Liver (tissue), 8 donors: ENCODE measurements at regions not wholly inside any gene's neighbourhood (a gene's known extent, or its start where the extent isn't known, plus 50 kb on each side); places are given as distances from the start of the nearest gene placed in this dataset.

Source experiments
- DNase-seq: peaks from one replicate; pipeline ENCODE4 v3.0.0-alpha.2; 2017; ENCODE audit warnings: low spot score
- H3K27ac ChIP-seq, 2 donors: one replicate each; pipeline ENCODE4 v1.7.0; 2013; ENCODE audit warnings: inconsistent platforms in 2 of 2, low read length in 2 of 2, control low read depth in 1 of 2, low read depth in 1 of 2, mild to moderate bottlenecking in 1 of 2
- H3K27me3 ChIP-seq, 4 donors: one replicate each; pipeline versions ENCODE4 v1.6.1 to v1.7.0; 2013; ENCODE audit warnings: low read length in 3 of 4, inconsistent platforms in 1 of 4, mild to moderate bottlenecking in 1 of 4, moderate library complexity in 1 of 4; ENCODE audit not compliant: control insufficient read depth in 4 of 4, insufficient read depth in 4 of 4
- H3K36me3 ChIP-seq, 4 donors: one replicate each; pipeline versions ENCODE4 v1.6.1 to v1.7.0; 2013; ENCODE audit warnings: low read length in 3 of 4, mild to moderate bottlenecking in 3 of 4, low read depth in 1 of 4, moderate library complexity in 1 of 4; ENCODE audit not compliant: control insufficient read depth in 4 of 4, insufficient read depth in 3 of 4
- H3K4me1 ChIP-seq, 4 donors: one replicate each; pipeline versions ENCODE4 v1.6.1 to v1.7.0; 2013; ENCODE audit warnings: low read length in 3 of 4, mild to moderate bottlenecking in 3 of 4, moderate library complexity in 1 of 4; ENCODE audit not compliant: control insufficient read depth in 4 of 4, insufficient read depth in 4 of 4
- H3K4me3 ChIP-seq, 3 donors: one replicate each; pipeline versions ENCODE4 v1.6.1 to v1.7.0; 2013; ENCODE audit warnings: low read length in 3 of 3, control low read depth in 1 of 3, low read depth in 1 of 3, mild to moderate bottlenecking in 1 of 3
- H3K9ac ChIP-seq, 2 donors: one replicate each; pipeline ENCODE4 v1.7.0; 2013; ENCODE audit warnings: low read length in 2 of 2, mild to moderate bottlenecking in 2 of 2, moderate library complexity in 2 of 2, control low read depth in 1 of 2, low read depth in 1 of 2
- H3K9me3 ChIP-seq, 4 donors: one replicate each; pipeline versions ENCODE4 v1.6.1 to v1.7.0; 2013; ENCODE audit warnings: low read length in 3 of 4; ENCODE audit not compliant: control insufficient read depth in 4 of 4
- ATF3 ChIP-seq: IDR thresholded peaks from 2 replicates; pipeline ENCODE4 v1.6.1; 2016; ENCODE audit warnings: antibody characterized with exemption
- CTCF ChIP-seq: fragments of 150-350 bp; IDR thresholded peaks from 2 replicates; pipeline ENCODE4 v1.5.1; 2017; ENCODE audit warnings: improper control_type of control experiment, low read depth, low read length; ENCODE audit not compliant: missing input control
- EGR1 ChIP-seq, 2 donors: IDR thresholded peaks; 2 replicates each; pipeline ENCODE4 v1.6.1; 2016 to 2018; ENCODE audit warnings: antibody characterized with exemption in 2 of 2, low read depth in 2 of 2
- FOXA1 ChIP-seq: IDR thresholded peaks from 2 replicates; pipeline ENCODE4 v1.6.1; 2016; ENCODE audit warnings: antibody characterized with exemption
- FOXA2 ChIP-seq: IDR thresholded peaks from 2 replicates; pipeline ENCODE4 v1.6.1; 2016; ENCODE audit warnings: antibody characterized with exemption
- GABPA ChIP-seq, 2 donors: IDR thresholded peaks in 1 of 2; conservative IDR thresholded peaks in 1 of 2; 2 replicates each; pipeline ENCODE4 v1.6.1; 2016; ENCODE audit warnings: antibody characterized with exemption in 2 of 2, mild to moderate bottlenecking in 1 of 2, moderate library complexity in 1 of 2
- HNF4A ChIP-seq, 2 donors: conservative IDR thresholded peaks; 2 replicates each; pipeline ENCODE4 v1.6.1; 2016; ENCODE audit warnings: antibody characterized with exemption in 2 of 2, mild to moderate bottlenecking in 2 of 2
- HNF4G ChIP-seq: IDR thresholded peaks from 2 replicates; pipeline ENCODE4 v1.6.1; 2016; ENCODE audit warnings: antibody characterized with exemption
- JUND ChIP-seq, 2 donors: IDR thresholded peaks; 2 replicates each; pipeline ENCODE4 v1.6.1; 2016; ENCODE audit warnings: antibody characterized with exemption in 2 of 2
- MAX ChIP-seq: IDR thresholded peaks from 2 replicates; pipeline ENCODE4 v1.6.1; 2016; ENCODE audit warnings: antibody characterized with exemption
- NR2F2 ChIP-seq: IDR thresholded peaks from 2 replicates; pipeline ENCODE4 v1.6.1; 2016; ENCODE audit warnings: antibody characterized with exemption
- RAD21 ChIP-seq, 2 donors: IDR thresholded peaks; 2 replicates each; pipeline ENCODE4 v1.6.1; 2016; ENCODE audit warnings: antibody characterized with exemption in 2 of 2, mild to moderate bottlenecking in 2 of 2
- REST ChIP-seq: IDR thresholded peaks from 2 replicates; pipeline ENCODE4 v1.6.1; 2016; ENCODE audit warnings: antibody characterized with exemption, mild to moderate bottlenecking
- RXRA ChIP-seq, 2 donors: IDR thresholded peaks; 2 replicates each; pipeline ENCODE4 v1.6.1; 2017 to 2018; ENCODE audit warnings: antibody characterized with exemption in 2 of 2, mild to moderate bottlenecking in 1 of 2
- TAF1 ChIP-seq: conservative IDR thresholded peaks from 2 replicates; pipeline ENCODE4 v1.6.1; 2016; ENCODE audit warnings: antibody characterized with exemption, mild to moderate bottlenecking
- YY1 ChIP-seq: IDR thresholded peaks from 2 replicates; pipeline ENCODE4 v1.6.1; 2016; ENCODE audit warnings: antibody characterized with exemption, mild to moderate bottlenecking
- ZBTB33 ChIP-seq: IDR thresholded peaks from 2 replicates; pipeline ENCODE4 v1.6.1; 2016; ENCODE audit warnings: antibody characterized with exemption
- WGBS: extraction: QIAGEN DNeasy Blood & Tissue Kit; methylation state at CpG from one replicate; pipeline ENCODE4 v1.1.7; 2013; 5-methylcytosine and 5-hydroxymethylcytosine counted together
- donor health status: healthy.
- donor health status: healthy.
- donor health status: healthy.
- donor health status: healthy.
- donor health status: healthy.

- TF ChIP-seq JUND (IDR thresholded peaks at IDR 0.05) (no peak), RAD21 (IDR thresholded peaks at IDR 0.05) (no peak), FOXA2 (no peak), HNF4G (no peak), CTCF (no peak), YY1 (no peak), TAF1 (no peak), NR2F2 (no peak), HNF4A (conservative IDR thresholded peaks at IDR 0.05) (no peak), EGR1 (IDR thresholded peaks at IDR 0.05; ENCODE audit: low read depth in 2 of 2) (no peak), ATF3 (no peak), RXRA (IDR thresholded peaks at IDR 0.05) (no peak), REST (no peak), FOXA1 (no peak), ZBTB33 (no peak), MAX (no peak)
- Histone ChIP-seq H3K4me3 (no peak overlapping the region), H3K27me3 (no peaks in the 10 kb centered on the region), H3K27ac (no peak overlapping the region), H3K36me3 (no peaks in the 10 kb centered on the region), H3K9ac (no peak overlapping the region), H3K9me3 (no peaks in the 10 kb centered on the region), H3K4me1 (no peaks in the 10 kb centered on the region)
- no peak for DNase-seq
Measured at GRCh38 chr12:107551434-107551833, 134.2 kb upstream of the PWP1 start.

GRCh38 chr12:107552263-107552662 is 133.3 kb upstream of the PWP1 start:
- no peaks in the 10 kb centered on the region for H3K4me1 ChIP-seq
- H3K27ac ChIP-seq, result no peak overlapping the region
- no peak for DNase-seq
- WGBS, result 89% methylated on average over 4 of the region's 4 CpGs
- no peaks in the 10 kb centered on the region for H3K27me3 ChIP-seq
- no peak overlapping the region for H3K9ac ChIP-seq
- no peaks in the 10 kb centered on the region for H3K36me3 ChIP-seq
- TF ChIP-seq RAD21 (IDR thresholded peaks at IDR 0.05), result no peak
- TF ChIP-seq REST, result no peak
- TF ChIP-seq EGR1 (IDR thresholded peaks at IDR 0.05; ENCODE audit: low read depth in 2 of 2), result no peak
- TF ChIP-seq MAX, result no peak
- no peak for TF ChIP-seq RXRA (IDR thresholded peaks at IDR 0.05)
- TF ChIP-seq HNF4G, result no peak
- no peak for TF ChIP-seq YY1
- TF ChIP-seq FOXA2, result no peak
- no peak for TF ChIP-seq FOXA1
- no peak for TF ChIP-seq NR2F2
- no peak for TF ChIP-seq ATF3
- TF ChIP-seq TAF1, result no peak
- TF ChIP-seq HNF4A (conservative IDR thresholded peaks at IDR 0.05), result no peak
- TF ChIP-seq JUND (IDR thresholded peaks at IDR 0.05), result no peak
- no peak for TF ChIP-seq ZBTB33
- TF ChIP-seq GABPA (IDR thresholded peaks at IDR 0.05 in 1 of 2, conservative IDR thresholded peaks at IDR 0.05 in 1 of 2), result no peak
- H3K4me3 ChIP-seq, result no peak overlapping the region
- H3K9me3 ChIP-seq, result no peaks in the 10 kb centered on the region
